ENCODE measurements at regions not wholly inside any gene's neighbourhood (a gene's known extent, or its start where the extent isn't known, plus 50 kb on each side); places are given as distances from the start of the nearest gene placed in this dataset.

- no peak overlapping the region for H3K4ac ChIP-seq (ENCODE audit: low read depth, low read length)
- H3K27me3 ChIP-seq (ENCODE audit: control insufficient read depth, insufficient read depth, low read length) = no peaks in the 10 kb centered on the region
- H4K91ac ChIP-seq (ENCODE audit: insufficient read depth, low read depth, low read length) = no peak overlapping the region
- no peak for ATAC-seq (ENCODE audit: low read depth)
- no peaks in the 10 kb centered on the region for H4K20me1 ChIP-seq (ENCODE audit: insufficient read depth, low read length)
- no peak overlapping the region for H2AK5ac ChIP-seq (ENCODE audit: low read depth, low read length)
- H3K9me3 ChIP-seq (ENCODE audit: control insufficient read depth, insufficient read depth, low read length) = no peaks in the 10 kb centered on the region
- H2BK15ac ChIP-seq (ENCODE audit: low read depth, low read length) = no peak overlapping the region
- H3K9ac ChIP-seq (ENCODE audit: low read depth, low read length) = no peak overlapping the region
- no peak overlapping the region for H3K56ac ChIP-seq (ENCODE audit: extremely low read depth, insufficient read depth, low read length)
- H2AFZ ChIP-seq (replicated peaks; ENCODE audit: low read length, poor library complexity) = no peak overlapping the region
- H3K4me1 ChIP-seq (ENCODE audit: control insufficient read depth, insufficient read depth, low read length) = no peaks in the 10 kb centered on the region
- no peak overlapping the region for H3K27ac ChIP-seq (ENCODE audit: insufficient read depth, low read length)
- no peak for DNase-seq
- in situ Hi-C loops (cut with MboI; ENCODE audit: low sequenced_read_pairs) (no loop called here), intact Hi-C loops (cut with micrococcal nuclease) (no loop called here), dilution Hi-C loops (cut with HindIII; ENCODE audit: low sequenced_read_pairs, unreplicated experiment) (no loop called here)
- H3K23ac ChIP-seq (ENCODE audit: low read depth, low read length) = no peak overlapping the region
- no peak overlapping the region for H2BK20ac ChIP-seq (ENCODE audit: low read depth, low read length)
- BruUV-seq (replicated peaks) = no TSS peak
- no peak overlapping the region for H4K8ac ChIP-seq (ENCODE audit: low read depth in 2 of 2, low read length in 2 of 2)
- H2BK120ac ChIP-seq (ENCODE audit: low read depth, low read length) = no peak overlapping the region
- H3K18ac ChIP-seq (ENCODE audit: low read depth, low read length) = no peak overlapping the region
- H3K9me1 ChIP-seq (ENCODE audit: insufficient read depth, low read length) = no peaks in the 10 kb centered on the region
- H3K4me3 ChIP-seq (ENCODE audit: insufficient read depth, low read depth, low read length) = no peak overlapping the region
- H2AK9ac ChIP-seq (replicated peaks; ENCODE audit: low read depth, low read length, poor library complexity) = no peak overlapping the region
- H3K36me3 ChIP-seq (ENCODE audit: control insufficient read depth, insufficient read depth, low read length) = no peaks in the 10 kb centered on the region
- H4K5ac ChIP-seq (ENCODE audit: low read depth, low read length) = no peak overlapping the region
- TF ChIP-seq SMC3 (IDR thresholded peaks at IDR 0.05; ENCODE audit: low read depth, low read length) (no peak), MAZ (IDR thresholded peaks at IDR 0.05; ENCODE audit: borderline replicate concordance, low read depth, low read length) (no peak), CEBPB (IDR thresholded peaks at IDR 0.05; ENCODE audit: low read depth, low read length) (no peak), BHLHE40 (IDR thresholded peaks at IDR 0.05; ENCODE audit: low read depth, low read length) (no peak), RCOR1 (IDR thresholded peaks at IDR 0.05; ENCODE audit: insufficient replicate concordance, low read length) (no peak), POLR2A (IDR thresholded peaks at IDR 0.05; ENCODE audit: low read depth, low read length) (no peak), FOS (IDR thresholded peaks at IDR 0.05; ENCODE audit: low read depth, low read length) (no peak), NFE2L2 (IDR thresholded peaks at IDR 0.05; ENCODE audit: low read depth, low read length) (no peak), USF2 (IDR thresholded peaks at IDR 0.05; ENCODE audit: low read depth, low read length) (no peak), CHD1 (IDR thresholded peaks at IDR 0.05; ENCODE audit: low read depth, low read length) (no peak), MXI1 (IDR thresholded peaks at IDR 0.05; ENCODE audit: borderline replicate concordance, low read depth, low read length) (no peak), MAFK (IDR thresholded peaks at IDR 0.05; ENCODE audit: low read depth, low read length) (no peak), ELK1 (IDR thresholded peaks at IDR 0.05; ENCODE audit: borderline replicate concordance, low read depth, low read length) (no peak), RAD21 (IDR thresholded peaks at IDR 0.05; ENCODE audit: low read length) (no peak), RFX5 (IDR thresholded peaks at IDR 0.05; ENCODE audit: low read depth, low read length) (no peak), CTCF (conservative IDR thresholded peaks at IDR 0.05; ENCODE audit: low read depth, low read length) (no peak)
- ChIA-PET CTCF (no interaction called here), POLR2A (ENCODE audit: unreplicated experiment) (no interaction called here)
- no peak overlapping the region for H3K4me2 ChIP-seq (ENCODE audit: low read depth, low read length)
- H2BK5ac ChIP-seq (ENCODE audit: low read depth, low read length, poor library complexity, severe bottlenecking) = no peak overlapping the region
- H3K14ac ChIP-seq (replicated peaks; ENCODE audit: low read depth, low read length) = no peak overlapping the region
- no peaks in the 10 kb centered on the region for H3K79me1 ChIP-seq (ENCODE audit: low read depth in 1 of 2, low read length in 2 of 2)
These were observed 432.0 kb upstream of the TGFBR2 start for GRCh38 chr3:30174357-30174756.

All from IMR-90 (cell line).